GM21367 (cell line): ENCODE measurements at regions not wholly inside any gene's neighbourhood (a gene's known extent, or its start where the extent isn't known, plus 50 kb on each side); places are given as distances from the start of the nearest gene placed in this dataset.
"Not testable (repeated sequence)": the region's sequence is repeated elsewhere in the genome, so short reads cannot be mapped to it uniquely, and the experiment has no call there.

Experiments used
- ATAC-seq: cut with Tn5 transposase; IDR thresholded peaks from one replicate; pipeline ENCODE4 v1.9.1; 2021; ENCODE audit not compliant: unreplicated experiment

GRCh38 chr5:124870070-124870469 is 123.6 kb upstream of the ZNF608 start:
- no peak for ATAC-seq

- no peak for ATAC-seq
These were observed 124.9 kb upstream of the ZNF608 start for GRCh38 chr5:124871303-124871702.

- no peak for ATAC-seq
These were observed 125.6 kb upstream of the ZNF608 start for GRCh38 chr5:124872086-124872485.

GRCh38 chr5:124872615-124873014 is 126.2 kb upstream of the ZNF608 start:
- no peak for ATAC-seq

GRCh38 chr5:124873188-124873587 is 126.7 kb upstream of the ZNF608 start:
- ATAC-seq: no peak

GRCh38 chr5:124873713-124874112 is 127.3 kb upstream of the ZNF608 start:
- no peak for ATAC-seq

- no peak for ATAC-seq
These were observed 130.1 kb upstream of the ZNF608 start for GRCh38 chr5:124876566-124876965.

GRCh38 chr5:124876983-124877382 is 130.5 kb upstream of the ZNF608 start:
- ATAC-seq: no peak

GRCh38 chr5:124877501-124878146 is 131.2 kb upstream of the ZNF608 start:
- no peak for ATAC-seq

- no peak for ATAC-seq
These were observed 132.3 kb upstream of the ZNF608 start for GRCh38 chr5:124878583-124879342.

GRCh38 chr5:124880903-124881697 is 134.7 kb upstream of the ZNF608 start:
- ATAC-seq: no peak

- ATAC-seq: no peak
These were observed 137.2 kb upstream of the ZNF608 start for GRCh38 chr5:124883681-124884080.

- no peak for ATAC-seq
These were observed 137.7 kb upstream of the ZNF608 start for GRCh38 chr5:124884114-124884513.

GRCh38 chr5:124885490-124885889 is 139.1 kb upstream of the ZNF608 start:
- ATAC-seq: no peak

- ATAC-seq: no peak
These were observed 140.8 kb upstream of the ZNF608 start for GRCh38 chr5:124887223-124887622.

- ATAC-seq: no peak
These were observed 141.6 kb upstream of the ZNF608 start for GRCh38 chr5:124888050-124888506.

GRCh38 chr5:124888622-124889485 is 142.4 kb upstream of the ZNF608 start:
- ATAC-seq: no peak

- ATAC-seq: no peak
These were observed 143.0 kb upstream of the ZNF608 start for GRCh38 chr5:124889486-124889825.

GRCh38 chr5:124889850-124890249 is 143.4 kb upstream of the ZNF608 start:
- no peak for ATAC-seq

- not testable (repeated sequence) for ATAC-seq
These were observed 144.0 kb upstream of the ZNF608 start for GRCh38 chr5:124890442-124890841.

GRCh38 chr5:124891179-124891578 is 144.7 kb upstream of the ZNF608 start:
- ATAC-seq: no peak
